ENCODE measurements at regions not wholly inside any gene's neighbourhood (a gene's known extent, or its start where the extent isn't known, plus 50 kb on each side); places are given as distances from the start of the nearest gene placed in this dataset.

DNA sequence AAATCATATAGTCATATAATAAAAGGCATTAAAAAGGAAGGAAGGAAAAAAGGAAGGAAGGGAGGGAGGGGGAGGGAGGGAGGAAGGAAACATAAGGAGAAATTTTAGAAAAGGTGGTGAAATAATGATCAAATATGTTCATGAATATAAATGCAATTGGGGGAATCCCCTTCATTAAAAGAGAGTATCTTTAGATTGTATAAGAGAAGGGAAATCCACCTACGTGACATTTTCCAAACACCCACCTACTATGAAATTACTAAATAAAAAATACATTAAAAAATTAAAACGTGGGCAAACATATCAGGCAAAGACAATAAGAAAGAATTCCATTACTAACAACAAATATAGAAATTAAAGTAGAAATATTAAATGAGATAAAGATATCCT, 203.4 kb upstream of the PARD3B start:
- TF ChIP-seq CTCF (IDR thresholded peaks at IDR 0.05) (no peak), EZH2 (IDR thresholded peaks at IDR 0.05; ENCODE audit: borderline replicate concordance, insufficient read depth, low read depth, low read length, poor library complexity, severe bottlenecking) (no peak)
